A549 (cell line): ENCODE measurements at regions not wholly inside any gene's neighbourhood (a gene's known extent, or its start where the extent isn't known, plus 50 kb on each side); places are given as distances from the start of the nearest gene placed in this dataset.

Experiments used
- ATAC-seq, 2 experiments: fragments of 200-7000 bp in 1 of 2; fragments of >200 bp in 1 of 2; cut with Nextera tagmentation in 1 of 2; cut with Tn5 transposase in 1 of 2; 3 replicates each; pipeline versions ENCODE4 v1.8.0 to v1.9.1; 2018 to 2020; ENCODE audit warnings: mild to moderate bottlenecking in 1 of 2, moderate library complexity in 1 of 2
- CTCF ChIA-PET: fragments of 300-600 bp; sonication (Branson Sonifier 250); formaldehyde crosslinking; extraction: SDS; loops from one replicate; lab custom pipeline; 2021; ENCODE audit warnings: antibody characterized with exemption, inconsistent platforms; lab: Yijun Ruan, JAX
- POLR2A ChIA-PET: fragments of 350-600 bp; formaldehyde crosslinking; extraction: SDS; loops from one replicate; lab custom pipeline; 2021; ENCODE audit warnings: antibody characterized with exemption, inconsistent platforms; lab: Yijun Ruan, JAX
- DNase-seq, 2 experiments: peaks; one replicate each; pipeline versions ENCODE4 v3.0.0 to v3.0.0-alpha.2; 2011 to 2016; ENCODE audit warnings: low read depth in 1 of 2, low spot score in 1 of 2
- FAIRE-seq: peaks from 2 replicates; lab custom pipeline; 2011; peaks lifted over from hg19 to GRCh38; lab: Jason Lieb, UNC
- H3K27ac ChIP-seq, 2 experiments: fragments of >200 bp; sonication (Bioruptor Twin); formaldehyde crosslinking; 3 replicates each; pipeline ENCODE4 v1.5.1; 2016 to 2017
- H3K4me1 ChIP-seq: fragments of >200 bp; sonication (Bioruptor Twin); formaldehyde crosslinking; 3 replicates; pipeline ENCODE4 v1.6.1; 2016
- H3K4me2 ChIP-seq: fragments of >200 bp; sonication (Bioruptor Twin); formaldehyde crosslinking; 3 replicates; pipeline ENCODE4 v1.6.1; 2016
- H3K4me3 ChIP-seq: fragments of >200 bp; sonication (Bioruptor Twin); formaldehyde crosslinking; 3 replicates; pipeline ENCODE4 v1.5.1; 2016
- H3K9me3 ChIP-seq: fragments of >200 bp; sonication (Bioruptor Twin); formaldehyde crosslinking; 3 replicates; pipeline ENCODE4 v1.6.1; 2016
- BHLHE40 ChIP-seq: IDR thresholded peaks from 2 replicates; pipeline ENCODE4 v1.6.1; 2012; ENCODE audit warnings: low read depth, low read length, inconsistent platforms
- CHD4 ChIP-seq: fragments of 200-600 bp; sonication (generic); IDR thresholded peaks from 2 replicates; pipeline ENCODE4 v1.6.1; 2016; ENCODE audit warnings: antibody characterized with exemption, mild to moderate bottlenecking, borderline replicate concordance
- EHF ChIP-seq: fragments of 250-450 bp; sonication (Bioruptor Pico); IDR thresholded peaks from 2 replicates; pipeline ENCODE4 v1.5.0; 2020; ENCODE audit warnings: mild to moderate bottlenecking
- ESRRA ChIP-seq: fragments of 150-350 bp; IDR thresholded peaks from 2 replicates; pipeline ENCODE4 v1.6.1; 2014; ENCODE audit warnings: mild to moderate bottlenecking, low read length, borderline replicate concordance
- FOSB ChIP-seq: fragments of 250-450 bp; sonication (Bioruptor Pico); IDR thresholded peaks from 2 replicates; pipeline ENCODE4 v1.5.0; 2020; ENCODE audit warnings: mild to moderate bottlenecking, moderate library complexity
- FOXS1 ChIP-seq: fragments of 250-450 bp; sonication (Bioruptor Pico); IDR thresholded peaks from 2 replicates; pipeline ENCODE4 v1.5.0; 2020; ENCODE audit warnings: mild to moderate bottlenecking, moderate library complexity
- HEYL ChIP-seq: fragments of 250-450 bp; sonication (Bioruptor Pico); IDR thresholded peaks from 2 replicates; pipeline ENCODE4 v1.8.0; 2021; ENCODE audit warnings: mild to moderate bottlenecking, moderate library complexity
- HOXA7 ChIP-seq: fragments of 250-450 bp; sonication (Bioruptor Pico); IDR thresholded peaks from 2 replicates; pipeline ENCODE4 v1.5.0; 2020; ENCODE audit warnings: mild to moderate bottlenecking, moderate library complexity
- HOXB13 ChIP-seq: fragments of 250-450 bp; sonication (Bioruptor Pico); IDR thresholded peaks from 2 replicates; pipeline ENCODE4 v1.5.0; 2020; ENCODE audit warnings: low read depth, mild to moderate bottlenecking, moderate library complexity
- HOXB5 ChIP-seq: fragments of 250-450 bp; sonication (Bioruptor Pico); IDR thresholded peaks from 2 replicates; pipeline ENCODE4 v1.5.0; 2020; ENCODE audit warnings: mild to moderate bottlenecking, moderate library complexity
- JUN ChIP-seq, 2 experiments: fragments of >200 bp; sonication (Bioruptor Twin); formaldehyde crosslinking; IDR thresholded peaks; 2 replicates in 1 of 2; 3 replicates in 1 of 2; pipeline ENCODE4 v1.6.1; 2016 to 2017
- JUNB ChIP-seq: fragments of >200 bp; sonication (Bioruptor Twin); formaldehyde crosslinking; IDR thresholded peaks from 2 replicates; pipeline ENCODE4 v1.6.1; 2016
- KDM1A ChIP-seq: fragments of 200-600 bp; sonication (generic); IDR thresholded peaks from 2 replicates; pipeline ENCODE4 v1.6.1; 2016; ENCODE audit warnings: low read depth, mild to moderate bottlenecking
- NFE2L2 ChIP-seq: fragments of 150-350 bp; conservative IDR thresholded peaks from 2 replicates; pipeline ENCODE4 v1.6.1; 2014; ENCODE audit warnings: low read length
- PHF8 ChIP-seq: fragments of 200-600 bp; sonication (generic); IDR thresholded peaks from 2 replicates; pipeline ENCODE4 v1.6.1; 2016; ENCODE audit warnings: low read depth, mild to moderate bottlenecking, antibody characterized with exemption, moderate library complexity, borderline replicate concordance
- POLR2A ChIP-seq: IDR thresholded peaks from 2 replicates; pipeline ENCODE4 v1.6.1; 2012; ENCODE audit warnings: mild to moderate bottlenecking, low read length
- RAD21 ChIP-seq, 2 experiments: fragments of >200 bp in 1 of 2; sonication (Bioruptor Twin) in 1 of 2; formaldehyde crosslinking in 1 of 2; IDR thresholded peaks in 1 of 2; conservative IDR thresholded peaks in 1 of 2; 2 replicates in 1 of 2; 3 replicates in 1 of 2; pipeline ENCODE4 v1.6.1; 2012 to 2018; ENCODE audit warnings: inconsistent platforms in 1 of 2
- RARB ChIP-seq: fragments of 250-450 bp; sonication (Bioruptor Pico); IDR thresholded peaks from 2 replicates; pipeline ENCODE4 v1.8.0; 2021; ENCODE audit warnings: mild to moderate bottlenecking, moderate library complexity
- RCOR1 ChIP-seq: fragments of 150-350 bp; IDR thresholded peaks from 2 replicates; pipeline ENCODE4 v1.6.1; 2014; ENCODE audit warnings: antibody characterized with exemption, low read length, low read depth
- RNF2 ChIP-seq: fragments of 200-600 bp; sonication (generic); IDR thresholded peaks from 2 replicates; pipeline ENCODE4 v1.6.1; 2016; ENCODE audit warnings: low read depth, mild to moderate bottlenecking, antibody characterized with exemption, moderate library complexity, borderline replicate concordance
- SMC3 ChIP-seq: fragments of >200 bp; sonication (Bioruptor Twin); formaldehyde crosslinking; IDR thresholded peaks from 3 replicates; pipeline ENCODE4 v1.6.1; 2018; ENCODE audit warnings: inconsistent platforms
- SREBF2 ChIP-seq: fragments of 450-650 bp; IDR thresholded peaks from 2 replicates; pipeline ENCODE4 v1.6.1; 2014; ENCODE audit warnings: mild to moderate bottlenecking, moderate library complexity
- TFCP2L1 ChIP-seq: fragments of 250-450 bp; sonication (Bioruptor Pico); IDR thresholded peaks from 2 replicates; pipeline ENCODE4 v1.5.0; 2021; ENCODE audit warnings: mild to moderate bottlenecking
- TP53 ChIP-seq: fragments of 250-450 bp; sonication (Bioruptor Pico); IDR thresholded peaks from 2 replicates; pipeline ENCODE4 v1.5.0; 2021; ENCODE audit warnings: mild to moderate bottlenecking, moderate library complexity
- ZC3H11A ChIP-seq: fragments of 450-650 bp; IDR thresholded peaks from 2 replicates; pipeline ENCODE4 v1.6.1; 2014; ENCODE audit warnings: antibody characterized with exemption, mild to moderate bottlenecking
- ZFP36 ChIP-seq: fragments of 450-650 bp; IDR thresholded peaks from 2 replicates; pipeline ENCODE4 v1.6.1; 2014; ENCODE audit warnings: borderline replicate concordance; ENCODE audit not compliant: partially characterized antibody
- WGBS: methylation state at CpG from one replicate; pipeline ENCODE4 v1.1.6; 2017; ENCODE audit errors: missing lambda C conversion rate; 5-methylcytosine and 5-hydroxymethylcytosine counted together
- TF ChIP-seq, protein P1 (sequence below): fragments of >200 bp; sonication (Bioruptor Twin); formaldehyde crosslinking; IDR thresholded peaks from 3 replicates; pipeline ENCODE4 v1.6.1; 2016
- TF ChIP-seq, protein P2 (sequence below): fragments of 200-600 bp; sonication (generic); IDR thresholded peaks from 2 replicates; pipeline ENCODE4 v1.6.1; 2016; ENCODE audit warnings: antibody characterized with exemption, mild to moderate bottlenecking, moderate library complexity

GRCh38 chr2:145290986-145291385, 771.1 kb upstream of the ZEB2 start:
- H3K4me2 ChIP-seq, result no peak overlapping the region
- H3K4me3 ChIP-seq, result no peak overlapping the region
- POLR2A ChIA-PET, result no interaction called here
- H3K4me1 ChIP-seq, result no peaks in the 10 kb centered on the region
- no peak for ATAC-seq
- WGBS, result 48% methylated on average over 2 of the region's 2 CpGs
- TF ChIP-seq CHD4, result no peak
- TF ChIP-seq FOXS1 (CRISPR knock-in tag), result no peak
- no peak for FAIRE-seq
- CTCF ChIA-PET, result no interaction called here
- no peaks in the 10 kb centered on the region for H3K9me3 ChIP-seq
- DNase-seq, result no peak
- no peak overlapping the region for H3K27ac ChIP-seq

DNA sequence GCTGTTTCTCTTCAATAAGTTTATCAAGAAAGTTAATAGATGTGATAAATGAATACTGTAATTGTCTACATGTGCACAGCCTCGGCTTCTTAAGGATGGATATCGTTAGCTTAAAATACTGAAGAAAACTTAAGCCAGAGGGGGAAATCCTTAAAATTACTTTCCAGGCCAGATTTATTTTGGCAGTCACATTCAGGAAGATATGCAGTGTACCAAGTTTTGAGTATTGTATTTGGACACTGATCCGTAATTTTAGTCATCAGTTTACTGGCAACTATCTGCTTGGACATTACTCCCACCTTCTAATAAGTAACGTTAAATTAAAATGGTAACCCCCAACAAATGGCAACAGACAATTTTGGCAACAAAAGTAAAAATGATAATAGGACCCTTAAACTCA, 770.0 kb upstream of the ZEB2 start:
- TF ChIP-seq RCOR1 (no peak), PHF8 (no peak), RARB (CRISPR knock-in tag) (no peak), HEYL (CRISPR knock-in tag) (no peak), FOSB (CRISPR knock-in tag) (no peak), ZC3H11A (no peak), RAD21 (conservative IDR thresholded peaks at IDR 0.05 in 1 of 2, IDR thresholded peaks at IDR 0.05 in 1 of 2) (no peak), FOXS1 (CRISPR knock-in tag) (no peak), KDM1A (no peak), HOXA7 (CRISPR knock-in tag) (no peak), POLR2A (no peak), SMC3 (no peak), JUNB (no peak), HOXB5 (CRISPR knock-in tag) (no peak), SREBF2 (no peak), EHF (CRISPR knock-in tag) (no peak)
- TF ChIP-seq, protein P1, sequence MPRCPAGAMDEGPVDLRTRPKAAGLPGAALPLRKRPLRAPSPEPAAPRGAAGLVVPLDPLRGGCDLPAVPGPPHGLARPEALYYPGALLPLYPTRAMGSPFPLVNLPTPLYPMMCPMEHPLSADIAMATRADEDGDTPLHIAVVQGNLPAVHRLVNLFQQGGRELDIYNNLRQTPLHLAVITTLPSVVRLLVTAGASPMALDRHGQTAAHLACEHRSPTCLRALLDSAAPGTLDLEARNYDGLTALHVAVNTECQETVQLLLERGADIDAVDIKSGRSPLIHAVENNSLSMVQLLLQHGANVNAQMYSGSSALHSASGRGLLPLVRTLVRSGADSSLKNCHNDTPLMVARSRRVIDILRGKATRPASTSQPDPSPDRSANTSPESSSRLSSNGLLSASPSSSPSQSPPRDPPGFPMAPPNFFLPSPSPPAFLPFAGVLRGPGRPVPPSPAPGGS, result no peak
- DNase-seq, result no peak
- Histone ChIP-seq H3K4me1 (no peaks in the 10 kb centered on the region), H3K9me3 (no peaks in the 10 kb centered on the region), H3K4me2 (no peak overlapping the region), H3K4me3 (no peak overlapping the region), H3K27ac (no peak overlapping the region)
- FAIRE-seq, result no peak
- no peak for ATAC-seq
- ChIA-PET POLR2A (no interaction called here), CTCF (no interaction called here)
- WGBS, result 51% methylated on average over 4 of the region's 4 CpGs

DNA sequence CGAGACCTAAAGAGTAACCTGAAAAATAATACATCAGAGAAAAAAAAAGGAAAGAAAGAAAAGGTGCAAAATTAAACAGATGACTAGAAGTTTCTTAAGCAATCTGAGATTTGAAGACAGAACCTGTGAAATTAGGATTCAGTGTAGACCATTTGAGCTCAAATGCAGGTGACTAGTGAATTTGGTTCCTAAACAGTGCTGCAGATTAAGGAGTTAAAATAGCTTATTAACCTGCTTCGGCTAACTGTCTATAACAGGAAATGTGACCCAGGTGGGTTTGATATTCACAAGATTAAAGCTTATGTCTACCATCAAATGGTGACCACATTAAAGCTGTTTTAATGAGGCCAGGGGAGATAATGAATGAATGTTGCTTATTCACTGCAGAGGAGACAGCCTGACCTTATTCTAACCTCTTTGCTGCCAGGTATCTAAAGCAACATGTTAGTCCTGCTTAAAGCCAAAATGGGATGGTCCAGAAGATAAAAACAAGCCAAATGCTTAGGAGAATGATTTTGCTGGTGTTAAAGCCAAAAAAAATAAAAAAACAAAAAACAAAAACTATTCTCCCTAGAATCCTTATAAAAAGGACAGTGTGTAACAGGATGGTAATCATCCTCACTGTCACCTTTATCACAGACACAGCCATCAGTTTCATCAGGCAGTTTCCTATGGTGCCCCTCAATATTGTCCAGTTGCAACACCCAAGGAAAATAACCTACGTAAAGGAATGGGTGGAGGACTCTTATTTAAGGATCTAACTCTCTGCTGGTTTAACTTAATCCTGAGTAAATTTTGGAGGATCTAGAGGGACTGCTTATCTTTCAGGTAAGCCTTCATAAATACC, 769.0 kb upstream of the ZEB2 start:
- FAIRE-seq (no peak), DNase-seq (no peak), ATAC-seq (no peak)
- CTCF ChIA-PET, result interaction anchor here (1.7 kb wide), 1 partner anchor 10 kb away, joined by 4 read pairs; no protein-coding TSS in a partner anchor
- Histone ChIP-seq H3K4me3 (no peak overlapping the region), H3K9me3 (no peaks in the 10 kb centered on the region), H3K27ac (no peak overlapping the region), H3K4me1 (no peaks in the 10 kb centered on the region), H3K4me2 (no peak overlapping the region)
- 71% methylated on average over 3 of the region's 3 CpGs for WGBS
- POLR2A ChIA-PET, result no interaction called here
- TF ChIP-seq TFCP2L1 (CRISPR knock-in tag), result no peak
- no peak for TF ChIP-seq RCOR1
- no peak for TF ChIP-seq ZFP36
- no peak for TF ChIP-seq PHF8

DNA sequence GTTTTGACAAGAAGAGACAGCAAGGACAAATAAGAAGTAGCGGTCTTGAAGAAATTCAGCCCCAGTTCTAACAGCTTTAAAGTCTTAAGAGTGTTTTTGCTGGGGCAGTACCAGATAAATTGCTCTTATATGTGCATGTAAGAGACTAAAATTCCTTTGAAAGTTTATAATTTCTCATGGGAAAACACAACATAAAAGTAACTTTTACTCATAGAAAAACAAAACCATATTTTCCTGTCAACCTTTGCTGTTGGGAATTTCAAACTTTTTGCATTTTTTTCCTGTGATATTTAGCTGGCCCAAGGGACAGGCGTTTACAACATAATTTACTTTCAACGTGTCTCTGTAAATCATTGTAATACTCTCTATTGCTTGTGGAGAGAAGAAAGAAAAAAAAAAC, 767.8 kb upstream of the ZEB2 start:
- 45% methylated on average over 3 of the region's 3 CpGs for WGBS
- no peak for ATAC-seq
- ChIA-PET POLR2A (no interaction called here), CTCF (interaction anchor here (0.9 to 1.7 kb wide), 2 partner anchors 9 to 18 kb away, joined by 3 to 4 read pairs; no protein-coding TSS in a partner anchor)
- no peaks in the 10 kb centered on the region for H3K4me1 ChIP-seq
- no peak overlapping the region for H3K4me2 ChIP-seq
- FAIRE-seq, result no peak
- no peak overlapping the region for H3K4me3 ChIP-seq
- H3K9me3 ChIP-seq, result no peaks in the 10 kb centered on the region
- no peak for DNase-seq
- H3K27ac ChIP-seq, result no peak overlapping the region
- TF ChIP-seq EHF (CRISPR knock-in tag) (no peak), TP53 (CRISPR knock-in tag) (no peak), RNF2 (no peak), JUN (IDR thresholded peaks at IDR 0.05) (no peak), ESRRA (no peak), BHLHE40 (no peak), KDM1A (no peak), NFE2L2 (no peak), HOXB13 (CRISPR knock-in tag) (no peak)
- TF ChIP-seq, protein P2, sequence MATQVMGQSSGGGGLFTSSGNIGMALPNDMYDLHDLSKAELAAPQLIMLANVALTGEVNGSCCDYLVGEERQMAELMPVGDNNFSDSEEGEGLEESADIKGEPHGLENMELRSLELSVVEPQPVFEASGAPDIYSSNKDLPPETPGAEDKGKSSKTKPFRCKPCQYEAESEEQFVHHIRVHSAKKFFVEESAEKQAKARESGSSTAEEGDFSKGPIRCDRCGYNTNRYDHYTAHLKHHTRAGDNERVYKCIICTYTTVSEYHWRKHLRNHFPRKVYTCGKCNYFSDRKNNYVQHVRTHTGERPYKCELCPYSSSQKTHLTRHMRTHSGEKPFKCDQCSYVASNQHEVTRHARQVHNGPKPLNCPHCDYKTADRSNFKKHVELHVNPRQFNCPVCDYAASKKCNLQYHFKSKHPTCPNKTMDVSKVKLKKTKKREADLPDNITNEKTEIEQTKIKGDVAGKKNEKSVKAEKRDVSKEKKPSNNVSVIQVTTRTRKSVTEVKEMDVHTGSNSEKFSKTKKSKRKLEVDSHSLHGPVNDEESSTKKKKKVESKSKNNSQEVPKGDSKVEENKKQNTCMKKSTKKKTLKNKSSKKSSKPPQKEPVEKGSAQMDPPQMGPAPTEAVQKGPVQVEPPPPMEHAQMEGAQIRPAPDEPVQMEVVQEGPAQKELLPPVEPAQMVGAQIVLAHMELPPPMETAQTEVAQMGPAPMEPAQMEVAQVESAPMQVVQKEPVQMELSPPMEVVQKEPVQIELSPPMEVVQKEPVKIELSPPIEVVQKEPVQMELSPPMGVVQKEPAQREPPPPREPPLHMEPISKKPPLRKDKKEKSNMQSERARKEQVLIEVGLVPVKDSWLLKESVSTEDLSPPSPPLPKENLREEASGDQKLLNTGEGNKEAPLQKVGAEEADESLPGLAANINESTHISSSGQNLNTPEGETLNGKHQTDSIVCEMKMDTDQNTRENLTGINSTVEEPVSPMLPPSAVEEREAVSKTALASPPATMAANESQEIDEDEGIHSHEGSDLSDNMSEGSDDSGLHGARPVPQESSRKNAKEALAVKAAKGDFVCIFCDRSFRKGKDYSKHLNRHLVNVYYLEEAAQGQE, result no peak
